ENCODE measurements at regions not wholly inside any gene's neighbourhood (a gene's known extent, or its start where the extent isn't known, plus 50 kb on each side); places are given as distances from the start of the nearest gene placed in this dataset.

- no peak for TF ChIP-seq CTCF (conservative IDR thresholded peaks at IDR 0.05)
Measured at GRCh38 chr3:137100326-137100725, 142.5 kb downstream of the IL20RB start.

GRCh38 chr3:137103739-137104138 is 146.0 kb downstream of the IL20RB start:
- TF ChIP-seq CTCF (conservative IDR thresholded peaks at IDR 0.05) = no peak
- no peak overlapping the region for H3K27ac ChIP-seq

More at GRCh38 chr3:137100326-137100725, 142.5 kb downstream of the IL20RB start:
- no peak overlapping the region for H3K27ac ChIP-seq

GRCh38 chr3:137105277-137105977 is 147.6 kb downstream of the IL20RB start:
- H3K27ac ChIP-seq = no peak overlapping the region

GRCh38 chr3:137106612-137107240 is 148.9 kb downstream of the IL20RB start:
- TF ChIP-seq CTCF (conservative IDR thresholded peaks at IDR 0.05) = no peak
- H3K27ac ChIP-seq = no peak overlapping the region

More at GRCh38 chr3:137105277-137105977, 147.6 kb downstream of the IL20RB start:
- TF ChIP-seq CTCF (conservative IDR thresholded peaks at IDR 0.05) = peak; percentile 79

- TF ChIP-seq CTCF (conservative IDR thresholded peaks at IDR 0.05) = no peak
- no peak overlapping the region for H3K27ac ChIP-seq
Measured at GRCh38 chr3:137108699-137109440, 151.1 kb downstream of the IL20RB start.

- TF ChIP-seq CTCF (conservative IDR thresholded peaks at IDR 0.05) = peak; percentile 85
- H3K27ac ChIP-seq = no peak overlapping the region
Measured at GRCh38 chr3:137110392-137110996, 152.7 kb downstream of the IL20RB start.

- TF ChIP-seq CTCF (conservative IDR thresholded peaks at IDR 0.05) = no peak
- no peak overlapping the region for H3K27ac ChIP-seq
Measured at GRCh38 chr3:137111497-137111896, 153.7 kb downstream of the IL20RB start.
